Cardiac fibroblast (primary cell): ENCODE measurements at regions not wholly inside any gene's neighbourhood (a gene's known extent, or its start where the extent isn't known, plus 50 kb on each side); places are given as distances from the start of the nearest gene placed in this dataset.
"Not testable (repeated sequence)": the region's sequence is repeated elsewhere in the genome, so short reads cannot be mapped to it uniquely, and the experiment has no call there.

Source experiments
- DNase-seq, 2 donors: peaks; one replicate each; pipeline versions ENCODE4 v3.0.0 to v3.0.0-alpha.2; 2010; ENCODE audit warnings: low read depth in 2 of 2
- H3K4me3 ChIP-seq, 2 donors: replicated peaks in 1 of 2; 1 replicate in 1 of 2; 2 replicates in 1 of 2; pipeline ENCODE4 v1.5.1; 2011; ENCODE audit warnings: low read depth in 2 of 2, low read length in 2 of 2, mild to moderate bottlenecking in 2 of 2, moderate library complexity in 1 of 2
- CTCF ChIP-seq: IDR thresholded peaks from one replicate; pipeline ENCODE4 v1.5.1; 2011; ENCODE audit warnings: low read depth, mild to moderate bottlenecking, low read length, inconsistent platforms

GRCh38 chr3:157582637-157582973 lies 79.4 kb upstream of the VEPH1 start:
- no peak overlapping the region for H3K4me3 ChIP-seq
- DNase-seq, result no peak
- TF ChIP-seq CTCF, result no peak

DNA sequence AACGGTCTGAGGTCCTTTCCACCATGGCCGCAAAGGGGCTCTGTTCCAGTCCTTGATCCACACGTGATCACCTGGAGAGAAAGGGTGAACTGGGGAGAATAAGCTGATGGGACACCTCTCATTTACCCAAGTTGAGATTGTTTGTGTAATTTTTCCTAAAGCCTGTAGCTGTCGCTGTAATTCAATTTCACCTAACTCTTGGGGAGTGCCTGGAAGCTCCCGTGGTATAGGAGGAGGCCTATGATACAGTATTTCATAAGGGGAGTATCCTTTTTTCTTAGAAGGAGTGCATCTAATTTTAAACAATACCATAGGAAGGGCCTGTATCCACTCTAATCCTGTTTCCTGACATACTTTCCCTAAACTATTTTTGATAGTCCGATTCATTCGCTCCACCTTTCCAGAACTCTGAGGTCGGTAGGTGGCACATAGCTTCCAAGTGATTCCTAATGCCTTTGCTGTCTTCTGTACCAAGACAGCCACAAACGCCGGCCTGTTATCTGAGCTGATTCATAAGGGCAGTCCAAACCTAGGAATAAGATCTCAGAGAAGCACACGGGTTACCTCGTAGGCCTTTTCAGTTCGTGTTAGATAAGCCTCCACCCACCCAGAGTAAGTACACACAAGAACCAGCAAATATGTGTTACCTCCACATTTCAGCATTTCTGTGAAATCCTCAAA lies 78.9 kb upstream of the VEPH1 start:
- TF ChIP-seq CTCF, result peak; percentile 14
- H3K4me3 ChIP-seq, result not testable (repeated sequence)
- peak in 1 of 2 donors; percentile 56 for DNase-seq

DNA sequence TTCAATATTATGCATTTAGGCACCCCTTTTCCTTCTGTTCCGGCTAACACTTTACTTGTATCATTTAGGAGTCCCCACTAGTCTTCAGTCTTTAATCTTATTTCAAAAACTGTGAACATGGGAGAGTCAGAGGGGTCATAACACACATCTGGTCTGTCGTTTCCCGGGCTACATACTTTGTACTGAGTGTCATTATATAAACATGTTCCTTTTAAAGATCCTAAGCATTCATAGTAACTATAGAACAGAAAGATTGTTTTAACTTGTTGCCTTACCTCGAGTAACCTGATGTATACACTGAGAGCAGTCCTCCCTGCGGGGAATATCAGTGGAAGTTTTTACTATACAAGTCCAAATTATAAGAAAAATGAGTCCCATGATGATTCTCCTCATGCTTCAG lies 78.2 kb upstream of the VEPH1 start:
- DNase-seq, result peak in 1 of 2 donors; percentile 59
- no peak for TF ChIP-seq CTCF
- H3K4me3 ChIP-seq, result no peak overlapping the region

- H3K4me3 ChIP-seq, result no peak overlapping the region
- TF ChIP-seq CTCF, result no peak
- peak in 1 of 2 donors; percentile 64 for DNase-seq
Observed at GRCh38 chr3:157578181-157578580, 75.0 kb upstream of the VEPH1 start.

GRCh38 chr3:157574531-157574930 lies 71.3 kb upstream of the VEPH1 start:
- no peak for DNase-seq
- no peak overlapping the region for H3K4me3 ChIP-seq
- TF ChIP-seq CTCF, result no peak

- no peak for TF ChIP-seq CTCF
- peak in 1 of 2 donors; percentile 27 for DNase-seq
- H3K4me3 ChIP-seq, result no peak overlapping the region
Observed at GRCh38 chr3:157573780-157574378, 70.7 kb upstream of the VEPH1 start.

DNA sequence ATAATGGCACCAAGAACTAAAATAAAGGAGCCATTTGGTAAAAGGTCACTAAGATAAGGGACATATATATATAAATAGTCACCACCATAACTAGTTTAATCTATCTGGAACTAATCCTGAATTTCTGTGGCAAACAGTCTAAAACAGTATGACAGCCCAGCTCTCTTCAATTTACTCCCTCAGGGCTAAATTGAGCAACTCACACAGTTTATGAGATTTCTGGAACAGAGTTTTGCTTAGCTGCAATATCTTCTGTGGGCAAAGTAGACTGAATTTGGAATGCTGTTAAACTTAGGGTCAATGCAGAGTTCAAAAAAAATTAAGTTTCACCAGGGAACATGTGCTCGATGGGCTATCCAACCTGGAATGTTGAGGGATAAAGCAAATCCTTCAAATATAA lies 70.1 kb upstream of the VEPH1 start:
- DNase-seq, result peak in 1 of 2 donors; percentile 81

More for the DNA sequence above, 70.1 kb upstream of the VEPH1 start:
- no peak overlapping the region for H3K4me3 ChIP-seq
- TF ChIP-seq CTCF, result no peak
